GM21723 (cell line): ENCODE measurements at regions not wholly inside any gene's neighbourhood (a gene's known extent, or its start where the extent isn't known, plus 50 kb on each side); places are given as distances from the start of the nearest gene placed in this dataset.
"Not testable (repeated sequence)": the region's sequence is repeated elsewhere in the genome, so short reads cannot be mapped to it uniquely, and the experiment has no call there.

Experiments
- ATAC-seq: cut with Tn5 transposase; IDR thresholded peaks from one replicate; pipeline ENCODE4 v1.9.1; 2021; ENCODE audit warnings: mild to moderate bottlenecking, moderate library complexity; ENCODE audit not compliant: unreplicated experiment

DNA sequence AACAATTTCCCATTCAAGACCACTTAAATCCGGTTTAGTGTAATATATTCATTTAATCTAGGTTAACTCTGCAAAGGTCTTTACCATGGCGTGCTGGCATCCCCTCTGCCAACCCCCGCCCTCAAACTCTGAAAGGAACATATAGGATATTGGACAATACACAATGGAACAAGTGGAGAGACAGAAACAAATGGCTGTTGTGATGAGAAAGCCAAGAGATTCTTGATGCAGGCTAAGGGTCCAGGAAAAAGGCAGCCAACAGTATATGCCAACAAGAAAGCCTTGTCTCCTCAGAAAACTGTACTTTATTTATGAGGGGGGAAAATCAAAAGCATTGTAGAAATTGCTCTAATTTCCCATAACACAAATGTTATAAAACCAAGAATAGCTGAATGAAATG lies 407.3 kb upstream of the SGCG start:
- ATAC-seq = no peak

DNA sequence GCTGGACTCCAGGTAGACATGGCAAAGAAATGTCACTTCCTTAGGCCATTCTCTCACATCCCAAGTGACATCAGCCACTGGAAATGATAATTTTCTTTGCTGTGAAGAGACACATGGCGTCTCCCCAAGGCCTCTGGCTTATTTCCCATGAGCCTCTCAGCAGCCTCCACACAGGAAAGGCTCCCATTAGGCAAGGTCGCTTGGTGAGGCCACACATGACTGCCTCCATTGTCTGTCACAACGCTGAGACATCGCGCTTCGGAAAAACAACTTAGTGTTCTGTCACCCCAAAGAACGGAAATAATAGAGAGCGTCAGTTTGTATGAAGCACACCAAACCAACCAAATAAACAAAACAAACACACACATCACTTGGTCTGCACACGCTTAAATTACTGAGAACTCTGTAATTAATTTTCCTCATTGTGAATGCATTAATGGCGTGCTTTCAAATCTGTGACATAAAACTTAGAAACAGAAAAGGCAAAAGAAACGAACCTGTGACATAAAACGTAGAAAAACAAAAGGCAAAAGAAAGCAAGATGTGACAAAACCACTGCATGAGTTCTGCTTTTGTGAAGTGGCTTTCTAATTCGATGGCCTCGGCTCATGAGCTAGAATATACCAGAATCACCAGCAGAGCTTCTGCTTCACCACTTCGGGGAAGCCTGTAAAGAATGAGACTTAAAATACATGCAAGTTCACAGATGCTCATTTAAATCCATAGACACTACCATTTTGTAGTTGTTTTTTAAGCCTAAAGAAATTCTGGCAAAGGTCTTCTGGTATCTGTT lies 404.2 kb upstream of the SGCG start:
- ATAC-seq = no peak

DNA sequence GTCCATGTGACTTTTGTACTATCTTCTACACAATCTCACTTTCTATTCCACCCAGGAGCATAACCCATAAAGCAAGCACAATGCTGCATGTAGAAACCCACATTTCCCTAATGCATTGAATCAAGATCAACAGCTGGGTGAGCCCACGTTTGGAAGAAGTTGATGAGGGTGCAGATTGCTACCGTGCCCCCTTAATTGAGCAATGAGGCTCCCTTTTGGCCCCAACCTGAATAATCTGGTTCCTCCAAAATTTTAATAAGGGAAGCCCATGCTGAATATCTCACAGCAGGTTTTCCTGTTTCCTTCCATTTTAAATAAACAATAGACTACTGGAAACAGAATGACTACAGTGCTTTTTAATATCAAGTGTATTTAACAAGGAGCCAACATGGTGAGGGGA lies 403.6 kb upstream of the SGCG start:
- ATAC-seq = no peak

DNA sequence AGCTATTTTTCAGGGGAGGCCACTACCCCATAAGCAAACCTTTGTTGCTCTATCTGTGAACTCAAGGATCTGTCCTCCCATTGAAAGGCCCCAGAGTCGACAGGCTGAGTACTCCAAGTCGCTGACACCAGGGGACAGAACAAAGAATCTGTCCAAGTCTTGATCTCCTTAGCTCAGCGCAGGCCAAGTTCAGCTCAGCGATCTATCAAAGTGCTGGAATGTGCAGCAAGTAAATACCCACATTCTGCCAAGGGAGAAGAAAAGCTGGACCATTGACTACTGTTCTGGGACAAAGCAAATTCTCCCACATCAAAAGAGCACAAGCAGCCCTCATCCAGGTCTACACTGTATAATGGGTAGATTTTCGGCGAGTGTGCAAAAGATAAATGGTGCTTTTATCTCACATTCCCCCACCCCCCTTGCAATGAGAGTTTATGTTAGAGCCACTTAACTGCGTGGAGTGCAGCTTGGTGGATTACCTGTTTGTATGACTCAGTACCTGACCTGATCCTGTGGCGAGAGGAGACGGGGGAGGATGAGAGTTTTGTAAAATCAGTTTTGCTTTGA lies 391.7 kb upstream of the SGCG start:
- ATAC-seq = no peak

DNA sequence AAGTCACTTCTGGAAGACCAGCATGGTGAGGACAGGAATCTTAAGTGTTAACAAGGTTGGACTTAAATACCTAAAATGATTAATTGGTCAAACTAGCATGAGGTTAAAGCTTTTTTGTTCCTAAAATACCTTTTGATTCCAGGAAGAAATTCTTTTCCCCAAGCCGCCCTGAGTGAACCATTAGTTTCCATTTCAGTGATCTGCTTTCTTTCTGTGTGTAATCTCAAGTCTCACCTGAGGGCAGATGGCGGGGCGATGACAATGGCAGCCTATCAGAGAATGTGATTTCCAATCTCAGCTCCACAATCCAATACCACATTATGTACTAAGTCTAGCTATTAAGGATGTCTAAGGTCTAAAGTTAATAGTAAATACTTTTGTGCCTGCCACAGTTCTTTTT lies 390.9 kb upstream of the SGCG start:
- ATAC-seq = no peak

DNA sequence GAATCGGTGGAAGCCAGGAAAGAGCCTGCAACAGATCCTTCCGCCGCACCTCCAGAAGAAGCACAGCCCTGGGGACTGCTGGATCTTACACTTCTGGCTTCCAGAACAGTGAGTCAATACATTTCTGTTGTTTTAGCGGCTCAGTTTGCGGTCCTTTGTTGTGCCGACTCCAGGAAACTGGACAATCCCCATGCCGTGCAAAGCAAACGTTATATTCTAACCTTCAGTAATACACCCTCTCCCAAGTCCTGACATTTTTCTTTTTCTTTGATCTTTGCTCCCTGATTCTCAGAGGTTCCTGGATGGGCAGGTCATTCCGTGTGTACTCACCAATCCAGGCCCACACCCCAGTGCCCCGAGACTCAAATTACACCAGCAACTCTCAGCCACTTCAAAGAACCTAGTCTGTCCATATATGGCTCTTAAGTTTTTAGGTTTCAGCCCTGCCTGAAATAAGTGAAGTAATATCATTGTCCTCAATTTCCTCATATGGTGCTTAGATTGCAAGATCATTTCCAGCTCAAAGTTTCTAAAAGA lies 387.1 kb upstream of the SGCG start:
- ATAC-seq = no peak

DNA sequence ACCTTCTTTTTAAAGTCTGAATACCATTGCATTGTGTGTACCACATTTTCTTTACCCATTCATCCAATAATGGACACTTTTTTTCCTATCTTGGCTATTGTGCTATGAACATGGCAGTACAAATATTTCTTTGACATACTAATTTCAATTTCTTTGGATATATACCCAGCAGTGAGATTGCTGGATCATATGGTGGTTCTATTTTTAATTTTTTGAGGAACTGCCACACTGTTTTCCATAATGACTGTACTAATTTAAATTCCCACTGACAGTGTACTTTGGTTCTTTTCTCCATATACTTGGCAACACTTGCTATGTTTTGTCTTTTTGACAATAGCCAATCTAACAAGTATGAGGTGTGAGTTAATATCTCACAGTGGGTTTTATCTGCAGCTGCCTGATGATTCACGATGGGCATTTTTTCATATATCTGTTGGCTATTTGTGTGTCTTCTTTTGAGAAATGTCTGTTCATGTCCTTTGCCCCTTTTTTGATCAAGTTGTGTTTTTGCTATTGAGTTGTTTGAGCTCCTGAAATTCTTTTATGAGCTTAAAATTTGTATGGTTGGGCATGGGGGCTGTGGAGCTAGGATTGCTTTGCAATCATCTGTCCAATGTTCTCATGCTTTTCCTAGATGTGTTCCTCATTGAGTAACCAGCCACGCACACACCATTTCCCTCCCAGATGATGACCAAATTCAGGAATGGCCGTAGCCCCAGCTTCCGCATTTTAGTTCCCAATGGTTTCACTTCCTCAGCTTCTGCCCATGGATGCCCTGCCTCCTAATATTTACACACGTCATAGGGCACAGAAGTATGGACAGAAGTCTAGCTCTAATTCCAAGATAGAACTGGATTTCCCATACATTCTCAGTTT lies 380.0 kb upstream of the SGCG start:
- no peak for ATAC-seq

DNA sequence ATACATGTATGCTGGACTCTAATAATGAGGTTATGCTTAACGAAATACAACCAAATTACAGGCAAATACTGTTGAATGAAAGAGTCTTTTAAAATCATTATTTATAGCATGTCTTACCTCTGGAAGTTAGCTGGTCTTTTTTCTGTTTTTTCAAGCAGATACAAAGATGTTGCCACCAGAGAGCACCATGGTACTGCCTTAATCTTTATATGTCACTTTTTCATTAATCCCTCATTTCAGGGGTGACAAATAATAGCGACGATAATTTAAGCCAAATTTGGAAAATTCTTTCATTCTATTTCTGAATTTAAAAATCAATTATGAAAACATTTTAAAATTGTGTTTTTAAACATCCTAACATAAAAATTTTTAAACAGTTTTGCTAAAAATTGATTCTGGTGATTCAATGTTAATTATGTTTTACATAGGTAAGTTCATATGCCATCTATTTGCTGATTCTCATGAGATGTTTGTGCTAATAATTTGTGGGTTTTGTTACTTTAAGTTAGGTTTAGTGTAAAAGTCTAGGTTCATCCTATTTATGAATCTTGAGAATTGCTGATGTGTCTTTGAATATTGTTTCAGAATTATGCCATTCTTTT lies 379.3 kb upstream of the SGCG start:
- ATAC-seq = no peak

DNA sequence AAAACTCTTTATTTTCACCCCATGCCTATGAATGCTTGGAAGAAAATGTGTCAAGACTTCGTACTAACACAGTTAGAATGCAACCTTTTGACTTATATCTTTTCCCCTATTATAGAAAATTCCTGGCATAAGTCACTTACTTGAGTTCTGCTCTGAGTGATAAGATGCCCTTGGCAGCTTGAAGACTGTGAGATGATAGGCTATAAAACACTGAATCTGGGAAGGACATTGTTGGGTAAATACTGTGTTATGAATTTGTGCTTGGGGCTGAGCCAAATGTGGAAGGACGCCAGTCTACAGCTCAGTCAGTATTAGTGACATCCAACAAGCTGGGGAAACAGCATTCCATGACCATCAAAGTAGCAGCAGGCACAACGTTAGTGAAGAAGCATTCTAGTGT lies 368.0 kb upstream of the SGCG start:
- ATAC-seq = no peak

DNA sequence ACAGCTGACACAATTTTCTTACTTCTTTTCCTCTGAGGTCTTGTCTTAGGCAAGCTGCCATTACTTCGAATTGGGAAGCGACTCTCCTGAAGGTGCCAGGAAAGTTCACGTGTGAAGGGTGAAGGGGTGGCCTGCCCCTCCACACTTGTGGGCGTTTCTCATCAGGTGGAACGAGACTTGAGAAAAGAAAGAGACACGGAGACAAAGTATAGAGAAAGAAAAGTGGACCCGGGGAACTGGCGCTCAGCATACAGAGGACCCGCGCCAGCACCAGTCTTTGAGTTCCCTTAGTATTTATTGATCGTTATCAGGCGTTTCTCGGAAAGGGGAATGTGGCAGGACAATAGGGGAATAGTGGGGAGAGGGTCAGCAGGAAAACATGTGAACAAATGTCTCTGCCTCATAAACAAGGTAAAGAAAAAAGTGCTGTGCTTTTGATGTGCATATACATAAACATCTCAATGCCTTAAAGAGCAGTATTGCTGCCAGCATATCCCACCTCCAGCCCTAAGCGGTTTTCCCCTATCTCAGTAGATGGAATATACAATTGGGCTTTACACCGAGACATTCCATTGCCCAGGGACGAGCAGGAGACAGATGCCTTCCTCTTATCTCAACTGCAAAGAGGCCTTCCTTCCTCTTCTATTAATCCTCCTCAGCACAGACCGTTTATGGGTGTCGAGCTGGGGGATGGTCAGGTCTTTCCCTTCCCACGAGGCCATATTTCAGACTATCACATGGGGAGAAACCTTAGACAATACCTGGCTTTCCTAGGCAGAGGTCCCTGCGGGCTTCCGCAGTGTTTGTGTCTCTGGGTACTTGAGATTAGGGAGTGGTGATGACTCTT lies 367.0 kb upstream of the SGCG start:
- not testable (repeated sequence) for ATAC-seq

DNA sequence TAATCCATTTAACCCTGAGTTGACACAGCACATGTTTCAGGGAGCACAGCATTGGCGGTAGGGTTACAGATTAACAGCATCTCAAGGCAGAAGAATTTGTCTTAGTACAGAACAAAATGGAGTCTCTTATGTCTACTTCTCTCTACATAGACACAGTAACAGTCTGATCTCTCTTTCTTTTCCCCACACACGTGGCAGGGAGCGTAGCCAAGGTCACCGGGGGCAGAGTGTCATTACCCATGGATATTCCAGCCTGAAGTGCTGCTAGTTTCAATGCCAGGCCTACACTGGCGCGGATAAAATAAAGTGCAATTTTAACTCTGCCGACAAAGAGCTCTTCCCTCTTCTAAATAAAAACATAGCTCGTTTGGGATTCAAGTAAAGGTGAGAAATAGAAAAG lies 366.3 kb upstream of the SGCG start:
- ATAC-seq = not testable (repeated sequence)

DNA sequence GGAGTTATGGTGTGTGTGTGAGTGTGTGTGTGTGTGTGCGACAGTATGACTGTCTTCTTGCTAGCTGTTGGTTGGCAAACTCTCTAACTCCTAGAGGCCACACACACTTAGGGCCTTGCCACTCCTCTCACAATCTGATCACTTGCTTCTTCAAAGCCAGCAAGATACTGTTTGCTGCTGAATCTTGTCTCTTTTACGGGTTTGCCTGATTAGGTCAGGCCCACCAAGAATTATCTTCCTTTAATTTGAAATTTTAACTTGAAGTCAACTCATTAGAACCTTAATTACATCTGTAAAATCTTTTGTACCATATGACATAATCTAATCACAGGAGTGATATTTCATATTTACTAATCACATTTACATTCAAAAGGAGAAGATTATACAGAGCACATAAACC lies 359.2 kb upstream of the SGCG start:
- ATAC-seq = no peak

DNA sequence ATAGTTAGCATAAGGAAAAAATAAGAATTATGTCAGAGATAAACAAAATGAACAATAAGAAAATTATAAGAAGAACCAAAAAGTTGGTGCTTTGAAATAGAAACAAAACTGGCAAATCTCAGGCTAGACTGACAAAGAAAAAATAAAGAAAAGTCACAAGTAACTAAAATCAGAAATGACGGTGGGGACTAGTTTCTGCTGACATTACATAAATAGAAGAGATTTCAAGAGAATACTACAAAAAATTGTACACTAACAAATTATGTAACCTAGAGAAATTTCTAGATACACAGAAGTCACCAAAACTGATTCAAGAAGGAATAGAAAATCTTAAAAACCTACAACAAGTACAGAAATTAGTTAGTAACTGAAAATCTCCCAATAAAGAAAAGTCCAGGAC lies 355.6 kb upstream of the SGCG start:
- no peak for ATAC-seq

DNA sequence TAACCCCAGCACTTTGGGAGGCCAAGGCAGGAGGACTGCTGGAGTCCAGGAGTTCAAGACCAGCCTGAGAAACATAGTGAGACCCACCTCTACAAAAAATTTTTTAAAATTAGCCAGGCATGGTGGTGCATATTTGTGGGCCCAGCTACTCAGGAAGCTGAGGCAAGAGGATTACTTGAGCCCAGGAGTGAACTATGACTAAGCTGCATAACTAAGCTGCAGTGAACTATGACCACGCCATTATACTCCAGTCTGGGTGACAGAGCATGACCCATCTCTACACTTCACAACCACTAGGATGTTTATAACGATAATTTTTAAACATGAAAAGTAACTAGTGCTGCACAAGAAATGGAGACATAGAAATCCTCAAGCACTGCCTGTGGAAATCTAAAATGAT lies 352.7 kb upstream of the SGCG start:
- ATAC-seq = no peak

DNA sequence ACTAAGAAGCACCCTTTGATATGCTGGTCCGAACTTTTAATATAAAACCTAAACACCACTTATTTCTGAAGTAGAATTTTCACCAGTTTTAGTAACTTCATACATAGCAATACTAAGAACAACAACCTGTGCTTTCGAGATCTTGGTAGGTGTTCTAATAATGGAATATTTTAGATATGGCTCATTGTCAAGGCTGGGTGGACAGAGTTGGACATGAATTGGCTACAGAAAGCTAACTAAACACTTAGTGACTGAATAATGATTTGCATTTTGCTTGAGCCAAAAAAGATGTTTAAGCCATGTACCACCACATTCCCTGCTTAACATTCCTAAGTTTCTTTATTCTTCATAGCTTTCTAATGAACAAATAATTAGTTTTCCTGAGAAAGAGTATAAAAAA lies 344.3 kb upstream of the SGCG start:
- ATAC-seq = no peak

DNA sequence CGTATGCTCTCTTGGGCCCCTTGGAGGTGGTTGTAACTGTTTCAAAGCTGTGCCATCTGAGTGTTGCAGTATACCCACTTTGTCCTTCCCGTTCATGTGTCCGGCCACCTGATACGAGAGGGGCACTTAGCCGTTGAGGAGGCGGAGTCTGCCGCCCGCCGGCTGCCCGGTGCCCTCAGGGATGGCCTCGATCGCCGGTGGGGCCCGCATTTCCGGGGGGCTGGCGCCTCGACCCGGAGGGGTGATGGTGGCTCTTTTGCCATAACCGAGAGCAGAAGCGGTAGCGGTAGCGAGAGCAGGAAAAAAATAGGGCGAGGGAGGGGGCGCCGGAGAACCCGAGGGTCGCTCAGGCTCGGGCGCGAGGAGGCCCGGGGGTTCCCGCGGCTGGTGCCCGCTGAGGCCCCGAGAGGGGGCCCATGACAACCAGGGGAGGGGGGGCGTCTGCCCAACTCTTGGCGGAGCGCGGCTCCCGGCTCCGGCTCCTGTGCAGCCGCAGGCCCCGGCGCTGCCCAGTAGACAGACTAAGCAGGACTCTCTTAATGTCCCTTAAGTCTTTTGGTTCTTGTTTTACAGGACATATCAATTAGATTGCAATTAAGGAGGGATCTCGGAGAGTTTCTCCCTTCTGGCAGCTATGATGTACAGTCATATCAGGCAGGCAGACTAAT lies 342.7 kb upstream of the SGCG start:
- no peak for ATAC-seq

DNA sequence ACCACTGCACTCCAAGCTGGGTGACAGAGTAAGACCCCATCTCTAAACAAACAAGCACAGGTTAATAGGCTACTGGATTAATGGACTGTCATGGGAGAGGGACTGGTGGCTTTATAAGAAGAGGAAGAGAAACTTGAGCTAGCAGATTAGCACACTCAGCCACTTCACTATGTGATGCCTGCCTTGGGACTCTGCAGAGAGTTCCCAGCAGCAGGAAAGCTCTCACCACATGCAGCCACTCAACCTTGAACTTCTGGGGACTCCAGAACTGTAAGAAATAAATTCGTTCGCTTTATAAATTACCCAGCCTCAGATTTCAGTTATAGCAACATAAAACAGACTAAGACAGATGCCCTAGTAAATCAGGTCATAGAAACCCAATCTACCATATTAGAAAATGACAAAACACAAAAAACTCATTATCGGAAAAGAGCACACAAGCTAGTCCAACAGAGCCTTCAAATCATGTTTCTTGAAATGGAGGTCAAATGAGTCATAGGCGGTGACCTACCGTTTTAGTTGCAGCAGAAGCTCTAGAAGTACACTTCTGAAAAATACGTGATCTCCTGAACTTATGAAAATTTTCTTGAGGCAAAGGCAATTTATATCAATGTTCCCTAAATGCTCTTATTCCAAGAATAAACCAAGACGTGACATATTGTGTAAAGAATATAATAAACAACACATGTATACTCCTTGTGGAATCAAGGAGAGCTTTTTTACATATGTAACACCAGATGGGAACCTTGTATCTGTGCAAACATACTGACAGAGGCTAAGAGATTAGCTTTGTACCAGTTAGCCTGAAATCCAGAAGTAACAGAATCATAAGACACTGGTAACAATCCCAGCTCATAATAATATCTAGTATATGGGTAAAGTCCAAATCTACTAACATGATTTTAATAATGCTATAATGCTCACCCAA lies 340.9 kb upstream of the SGCG start:
- no peak for ATAC-seq

DNA sequence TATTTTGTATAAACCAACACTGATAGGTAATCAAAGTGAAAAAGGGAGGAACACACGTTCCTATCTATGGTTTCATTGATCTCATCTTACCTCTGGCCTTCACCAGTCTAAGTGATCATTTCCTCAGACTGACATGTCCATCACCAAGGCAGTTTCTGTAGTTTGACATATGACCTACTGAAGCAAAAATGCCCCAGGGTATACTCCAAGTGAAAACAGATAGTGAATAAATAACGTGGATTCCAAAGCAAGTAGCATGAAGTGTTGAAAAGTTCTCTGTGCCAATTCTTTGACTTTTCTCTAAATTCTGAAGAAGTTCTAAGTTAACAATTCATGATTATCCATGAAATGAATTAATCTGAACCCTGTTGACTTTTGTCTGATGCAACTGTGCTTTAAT lies 334.2 kb upstream of the SGCG start:
- ATAC-seq = no peak

DNA sequence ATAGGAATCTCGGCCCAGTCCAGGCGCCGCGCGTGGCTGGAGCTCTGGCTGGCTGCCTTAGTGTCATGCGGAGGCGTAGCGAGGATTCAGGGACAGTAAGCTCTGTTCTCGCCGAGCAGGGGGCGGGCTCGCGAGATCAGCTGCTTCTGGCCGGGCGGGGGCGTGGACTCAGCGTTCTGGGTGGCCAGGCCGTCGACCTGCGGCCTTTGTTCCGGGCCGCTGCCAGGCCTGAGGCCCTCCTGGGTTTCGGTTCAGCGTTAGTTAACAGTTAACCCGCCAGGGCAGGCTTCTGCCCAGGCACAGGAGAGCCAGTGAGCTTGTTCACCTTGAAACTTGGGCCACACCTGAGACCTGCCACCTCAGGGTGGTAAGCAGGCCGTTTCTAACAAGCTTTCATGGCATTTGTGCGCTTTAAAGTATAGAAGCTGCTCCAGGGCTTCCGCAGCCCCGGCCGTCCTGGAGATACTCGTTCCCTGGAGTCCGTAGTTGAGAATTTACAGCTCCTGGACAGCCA lies 332.2 kb upstream of the SGCG start:
- no peak for ATAC-seq
